HK-2 (cell line): ENCODE measurements at regions not wholly inside any gene's neighbourhood (a gene's known extent, or its start where the extent isn't known, plus 50 kb on each side); places are given as distances from the start of the nearest gene placed in this dataset.

Experiments
- DNase-seq: peaks from one replicate; pipeline ENCODE4 v3.0.0-alpha.2; 2018; ENCODE audit not compliant: unreplicated experiment

GRCh38 chr10:124264711-124265390 is 153.9 kb downstream of the OAT start:
- DNase-seq = no peak

DNA sequence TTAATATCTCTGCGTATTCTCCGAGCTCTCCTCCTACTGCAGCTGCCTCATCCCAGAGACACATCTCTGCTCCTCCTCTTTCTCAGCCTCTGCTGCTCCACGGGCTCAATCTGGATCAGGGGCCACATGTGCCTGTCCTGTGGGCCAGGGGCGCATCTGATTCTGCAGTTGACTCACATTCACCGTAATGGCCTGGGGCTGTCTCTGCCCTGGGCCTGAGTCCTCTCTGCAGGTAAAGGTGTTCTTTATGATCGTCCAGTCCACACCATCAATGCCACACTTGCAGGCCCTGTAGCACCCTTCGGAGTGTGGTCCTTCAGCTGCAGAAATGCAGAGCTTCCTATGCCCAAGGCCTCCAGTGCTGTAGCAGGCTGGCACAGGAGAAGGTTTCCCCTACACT is 154.5 kb downstream of the OAT start:
- DNase-seq = no peak

- no peak for DNase-seq
Measured at GRCh38 chr10:124263726-124264125, 155.0 kb downstream of the OAT start.

GRCh38 chr10:124262971-124263370 is 155.8 kb downstream of the OAT start:
- DNase-seq = no peak

GRCh38 chr10:124262234-124262865 is 156.4 kb downstream of the OAT start:
- DNase-seq = no peak

- no peak for DNase-seq
Measured at GRCh38 chr10:124259139-124259825, 159.4 kb downstream of the OAT start.

GRCh38 chr10:124257781-124258180 is 160.9 kb downstream of the OAT start:
- DNase-seq = no peak

GRCh38 chr10:124256151-124256550 is 162.6 kb downstream of the OAT start:
- no peak for DNase-seq

DNA sequence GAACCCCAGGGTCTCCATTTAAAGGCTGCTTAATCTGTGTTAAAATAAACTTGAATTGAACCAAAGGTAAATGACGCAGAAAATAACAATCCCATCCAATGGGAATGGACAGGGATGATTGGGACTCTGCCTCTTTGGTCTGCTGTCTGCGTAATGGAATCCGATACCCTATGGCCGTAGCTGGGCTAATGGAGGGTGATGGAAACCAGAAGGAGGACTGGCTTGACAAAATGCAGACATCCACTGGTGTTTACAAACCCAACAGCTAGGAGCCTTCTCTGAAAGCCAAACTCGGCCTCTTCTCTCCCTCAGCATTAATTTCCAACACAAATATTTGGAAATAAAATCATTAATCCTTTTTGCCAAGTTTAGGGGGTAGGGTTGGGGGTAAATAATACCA is 162.2 kb upstream of the CHST15 start:
- DNase-seq = no peak

DNA sequence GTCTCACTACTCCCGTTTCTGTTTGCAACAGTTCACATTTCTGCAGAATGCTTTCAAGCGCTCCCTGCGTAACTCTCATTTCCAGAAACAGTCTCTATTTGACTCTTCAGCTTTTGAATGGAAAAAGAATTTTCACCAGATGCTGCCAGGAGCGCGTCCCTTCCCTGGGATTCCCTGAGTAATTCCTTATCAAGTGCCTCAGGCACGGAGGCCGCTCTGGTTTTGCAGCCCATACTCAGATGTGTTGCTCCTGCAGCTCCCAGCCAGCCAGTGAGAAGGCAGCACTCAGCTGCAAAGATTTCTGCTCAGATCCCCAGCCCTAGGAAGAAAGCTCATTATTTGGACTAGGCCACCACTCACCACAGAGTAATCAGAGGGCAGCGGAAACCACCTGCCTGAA is 161.1 kb upstream of the CHST15 start:
- DNase-seq = no peak

GRCh38 chr10:124253006-124253405 is 159.6 kb upstream of the CHST15 start:
- no peak for DNase-seq

GRCh38 chr10:124252097-124252715 is 158.8 kb upstream of the CHST15 start:
- no peak for DNase-seq

GRCh38 chr10:124251317-124252065 is 158.1 kb upstream of the CHST15 start:
- DNase-seq = no peak

DNA sequence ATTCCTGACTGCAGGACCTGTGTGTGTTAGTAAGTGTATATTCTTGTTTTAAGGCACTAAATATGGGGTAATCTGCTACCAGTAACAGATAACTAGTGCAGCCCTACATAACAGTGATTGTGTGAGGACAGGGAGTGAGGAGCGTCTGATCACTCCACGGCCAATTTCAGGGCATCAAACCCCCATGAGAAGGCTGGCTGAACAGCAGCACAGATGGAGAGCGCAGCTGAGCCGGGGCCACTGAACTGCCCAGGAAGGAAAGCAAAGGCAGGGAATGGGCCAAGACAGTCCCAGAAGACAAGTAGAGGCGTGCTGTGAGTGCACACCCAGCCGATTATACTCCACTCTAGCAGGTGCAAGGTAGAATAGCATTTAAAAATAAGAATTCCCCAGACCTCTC is 157.1 kb upstream of the CHST15 start:
- DNase-seq = no peak

DNA sequence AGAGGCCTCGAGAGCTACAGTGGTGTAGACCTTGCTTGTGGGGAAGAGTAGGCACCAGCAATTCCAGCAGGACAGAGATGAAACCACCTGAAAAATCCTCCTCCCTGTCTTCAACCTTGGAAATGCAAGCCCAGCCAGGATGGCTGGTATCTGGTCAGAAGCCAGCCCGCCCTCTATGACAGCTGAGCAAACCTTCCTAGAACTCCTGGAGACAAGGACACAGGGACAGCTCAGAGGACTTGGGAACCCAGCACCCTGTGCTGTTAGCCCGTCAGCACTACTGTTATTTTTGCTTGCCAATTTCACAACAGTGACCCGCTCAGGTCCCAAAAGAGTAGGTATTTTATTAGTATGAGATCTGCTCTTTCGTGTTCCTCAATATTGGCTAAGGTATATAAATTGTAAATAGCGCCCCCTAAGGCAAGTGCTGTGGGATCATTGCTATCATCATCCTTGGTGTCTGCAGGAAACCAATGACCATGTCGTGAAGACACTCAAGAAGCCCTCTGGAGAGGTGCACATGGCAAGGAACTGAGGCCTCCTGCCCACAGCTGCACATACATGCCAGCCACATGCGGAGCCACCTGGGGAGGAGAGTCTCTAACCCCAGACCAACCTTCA is 156.5 kb upstream of the CHST15 start:
- DNase-seq = no peak

DNA sequence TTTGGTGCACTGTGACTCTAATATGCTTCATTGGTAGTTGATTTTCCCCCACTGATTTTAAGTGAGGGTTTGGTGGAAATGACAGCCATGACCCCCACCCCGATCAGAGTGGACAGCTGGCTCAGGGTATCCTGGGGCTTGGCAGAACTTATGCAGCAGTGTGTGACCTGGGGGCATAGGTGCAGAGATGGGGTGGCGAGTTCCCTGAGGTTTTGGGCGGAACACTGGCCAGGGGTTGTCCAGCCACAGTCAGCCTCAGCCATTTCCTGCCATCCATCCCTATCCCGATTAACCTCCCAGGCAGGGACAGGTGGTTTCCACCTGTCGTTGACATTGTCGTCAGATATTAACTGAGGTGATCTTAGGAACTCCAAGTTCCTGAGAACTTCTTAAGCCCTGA is 155.8 kb upstream of the CHST15 start:
- no peak for DNase-seq

GRCh38 chr10:124248056-124249045 is 155.0 kb upstream of the CHST15 start:
- no peak for DNase-seq

GRCh38 chr10:124245806-124246440 is 152.5 kb upstream of the CHST15 start:
- DNase-seq = no peak

GRCh38 chr10:124245191-124245590 is 151.8 kb upstream of the CHST15 start:
- DNase-seq = no peak
